ENCODE measurements at regions not wholly inside any gene's neighbourhood (a gene's known extent, or its start where the extent isn't known, plus 50 kb on each side); places are given as distances from the start of the nearest gene placed in this dataset.

- TF ChIP-seq CTCF (conservative IDR thresholded peaks at IDR 0.05) (no peak), EZH2 (IDR thresholded peaks at IDR 0.05; ENCODE audit: low read depth) (no peak)
Observed at GRCh38 chr13:44826591-44827350, 162.5 kb downstream of the NUFIP1 start.
